ENCODE measurements at regions not wholly inside any gene's neighbourhood (a gene's known extent, or its start where the extent isn't known, plus 50 kb on each side); places are given as distances from the start of the nearest gene placed in this dataset.

DNA sequence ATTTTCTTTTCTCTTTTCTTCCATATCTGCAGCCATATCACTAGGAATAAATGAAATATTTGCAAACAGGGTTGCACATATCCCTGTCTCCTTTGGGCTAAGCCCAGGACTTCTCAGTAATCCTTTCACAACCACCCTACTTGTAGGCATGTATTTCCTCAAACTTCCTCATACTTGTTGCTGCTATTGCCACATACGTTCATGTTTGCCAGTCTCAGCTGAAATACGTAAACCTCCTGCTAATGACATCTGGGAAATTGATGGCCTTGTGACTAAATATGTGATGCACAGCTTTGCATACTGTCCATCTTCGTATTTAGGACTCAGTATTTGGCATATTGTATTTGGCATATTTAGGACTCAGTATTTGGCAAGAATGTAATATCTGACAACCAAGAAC lies 224.6 kb downstream of the PLK2 start:
- TF ChIP-seq EZH2 (IDR thresholded peaks at IDR 0.05; ENCODE audit: borderline replicate concordance, low read length) (no peak), CTCF (IDR thresholded peaks at IDR 0.05; ENCODE audit: low read length) (no peak)
